BE2C (cell line): ENCODE measurements at regions not wholly inside any gene's neighbourhood (a gene's known extent, or its start where the extent isn't known, plus 50 kb on each side); places are given as distances from the start of the nearest gene placed in this dataset.
"Not testable (repeated sequence)": the region's sequence is repeated elsewhere in the genome, so short reads cannot be mapped to it uniquely, and the experiment has no call there.

Experiments
- DNase-seq: peaks from one replicate; pipeline ENCODE4 v3.0.0-alpha.2; 2020
- H3K27me3 ChIP-seq: fragments of 250-450 bp; sonication (Bioruptor Pico); 2 replicates; pipeline ENCODE4 v1.5.1; 2020; ENCODE audit warnings: mild to moderate bottlenecking
- H3K36me3 ChIP-seq: fragments of 250-450 bp; sonication (Bioruptor Pico); 2 replicates; pipeline ENCODE4 v1.5.1; 2020; ENCODE audit warnings: mild to moderate bottlenecking
- H3K4me1 ChIP-seq: fragments of 250-450 bp; sonication (Bioruptor Pico); 2 replicates; pipeline ENCODE4 v1.5.1; 2020
- H3K4me3 ChIP-seq: 2 replicates; pipeline ENCODE4 v1.5.1; 2011; ENCODE audit warnings: low read depth, low read length
- H3K9me3 ChIP-seq: fragments of 250-450 bp; sonication (Bioruptor Pico); 2 replicates; pipeline ENCODE4 v1.5.1; 2020
- CTCF ChIP-seq: IDR thresholded peaks from 2 replicates; pipeline ENCODE4 v1.5.1; 2012; ENCODE audit warnings: mild to moderate bottlenecking, low read depth, low read length

GRCh38 chr9:85858056-85858750 is 82.7 kb upstream of the NAA35 start:
- no peaks in the 10 kb centered on the region for H3K36me3 ChIP-seq
- DNase-seq, result no peak
- TF ChIP-seq CTCF, result no peak

GRCh38 chr9:85859765-85860164 is 81.2 kb upstream of the NAA35 start:
- TF ChIP-seq CTCF, result no peak
- no peak overlapping the region for H3K4me3 ChIP-seq
- DNase-seq, result no peak

More at GRCh38 chr9:85858056-85858750, 82.7 kb upstream of the NAA35 start:
- Histone ChIP-seq H3K4me3 (no peak overlapping the region), H3K4me1 (peaks cover 5% of the 10 kb centered on the region), H3K27me3 (no peaks in the 10 kb centered on the region), H3K9me3 (no peaks in the 10 kb centered on the region)

DNA sequence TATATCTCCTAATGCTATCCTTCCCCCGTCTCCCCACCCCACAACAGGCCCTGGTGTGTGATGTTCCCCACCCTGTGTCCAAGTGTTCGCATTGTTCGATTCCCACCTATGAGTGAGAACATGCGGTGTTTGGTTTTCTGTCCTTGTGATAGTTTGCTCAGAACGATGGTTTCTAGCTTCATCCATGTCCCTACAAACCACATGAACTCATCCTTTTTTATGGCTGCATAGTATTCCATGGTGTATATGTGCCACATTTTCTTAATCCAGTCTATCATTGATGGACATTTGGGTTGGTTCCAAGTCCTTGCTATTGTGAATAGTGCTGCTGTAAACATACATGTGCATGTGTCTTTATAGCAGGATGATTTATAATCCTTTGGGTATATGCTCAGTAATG is 79.1 kb upstream of the NAA35 start:
- not testable (repeated sequence) for H3K36me3 ChIP-seq, H3K4me1 ChIP-seq, DNase-seq, H3K4me3 ChIP-seq, H3K9me3 ChIP-seq, H3K27me3 ChIP-seq

More at GRCh38 chr9:85859765-85860164, 81.2 kb upstream of the NAA35 start:
- Histone ChIP-seq H3K36me3 (no peaks in the 10 kb centered on the region), H3K9me3 (no peaks in the 10 kb centered on the region), H3K4me1 (peaks cover 5% of the 10 kb centered on the region), H3K27me3 (no peaks in the 10 kb centered on the region)

GRCh38 chr9:85863875-85864274 is 77.1 kb upstream of the NAA35 start:
- TF ChIP-seq CTCF, result no peak

GRCh38 chr9:85871008-85871407 is 69.9 kb upstream of the NAA35 start:
- no peak for TF ChIP-seq CTCF
- H3K36me3 ChIP-seq, result no peaks in the 10 kb centered on the region
- no peak overlapping the region for H3K4me3 ChIP-seq
- no peaks in the 10 kb centered on the region for H3K27me3 ChIP-seq
- H3K4me1 ChIP-seq, result no peaks in the 10 kb centered on the region
- no peak for DNase-seq
- no peaks in the 10 kb centered on the region for H3K9me3 ChIP-seq

More at GRCh38 chr9:85863875-85864274, 77.1 kb upstream of the NAA35 start:
- DNase-seq, result no peak
- Histone ChIP-seq H3K4me1 (peaks cover 5% of the 10 kb centered on the region), H3K4me3 (no peak overlapping the region), H3K36me3 (no peaks in the 10 kb centered on the region), H3K27me3 (no peaks in the 10 kb centered on the region), H3K9me3 (no peaks in the 10 kb centered on the region)

GRCh38 chr9:85871683-85872082 is 69.3 kb upstream of the NAA35 start:
- H3K36me3 ChIP-seq, H3K4me3 ChIP-seq, H3K27me3 ChIP-seq, H3K4me1 ChIP-seq, DNase-seq, H3K9me3 ChIP-seq: not testable (repeated sequence)

- H3K27me3 ChIP-seq, result no peaks in the 10 kb centered on the region
- TF ChIP-seq CTCF, result no peak
- H3K36me3 ChIP-seq, result no peaks in the 10 kb centered on the region
- no peak overlapping the region for H3K4me3 ChIP-seq
- DNase-seq, result no peak
- H3K9me3 ChIP-seq, result no peaks in the 10 kb centered on the region
- no peaks in the 10 kb centered on the region for H3K4me1 ChIP-seq
Measured at GRCh38 chr9:85872463-85872862, 68.5 kb upstream of the NAA35 start.
